ENCODE measurements at regions not wholly inside any gene's neighbourhood (a gene's known extent, or its start where the extent isn't known, plus 50 kb on each side); places are given as distances from the start of the nearest gene placed in this dataset.

- no peak for TF ChIP-seq EZH2phosphoT487 (IDR thresholded peaks at IDR 0.05; ENCODE audit: borderline replicate concordance)
- TF ChIP-seq EZH2 (IDR thresholded peaks at IDR 0.05): no peak
- no peak for TF ChIP-seq POLR2A (IDR thresholded peaks at IDR 0.05; ENCODE audit: borderline replicate concordance, extremely low read depth, insufficient read depth, insufficient read length)
- no peak for TF ChIP-seq CTCF (IDR thresholded peaks at IDR 0.05 in 2 of 3, conservative IDR thresholded peaks at IDR 0.05 in 1 of 3; ENCODE audit: borderline replicate concordance in 1 of 3, insufficient read depth in 1 of 3, low read depth in 2 of 3, low read length in 2 of 3)
- TF ChIP-seq MAX (IDR thresholded peaks at IDR 0.05): no peak
- TF ChIP-seq ZNF274 (IDR thresholded peaks at IDR 0.05; ENCODE audit: low read depth, low read length): no peak
Observed at GRCh38 chr2:4066217-4066616, 362.8 kb downstream of the DCDC2C start.
